ENCODE measurements at regions not wholly inside any gene's neighbourhood (a gene's known extent, or its start where the extent isn't known, plus 50 kb on each side); places are given as distances from the start of the nearest gene placed in this dataset.

DNA sequence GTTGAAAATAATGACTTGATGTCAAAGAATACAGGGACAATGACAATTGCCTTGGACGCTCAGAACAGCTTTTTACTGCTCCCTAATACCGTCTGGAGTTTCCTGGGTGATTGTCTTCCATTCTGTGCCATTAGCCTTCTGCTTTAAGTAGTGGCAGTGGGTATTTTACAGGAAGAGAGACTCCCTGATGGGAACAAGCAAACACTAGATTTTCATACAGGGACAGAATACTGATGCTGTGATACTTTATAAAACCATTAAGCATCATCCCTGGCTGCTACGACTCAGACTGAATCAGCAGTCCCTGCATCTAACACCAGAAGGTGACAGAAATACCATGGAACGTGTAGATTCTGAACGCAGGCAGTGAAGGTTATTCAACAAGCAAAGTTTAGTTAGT is 635.4 kb upstream of the GOT2 start:
- Mint-ChIP-seq H3K4me1 (no peaks in the 10 kb centered on the region), H3K9me3 (no peaks in the 10 kb centered on the region), H3K27ac (no peak overlapping the region), H3K36me3 (no peaks in the 10 kb centered on the region), H3K4me3 (no peak overlapping the region), H3K27me3 (ENCODE audit: low read depth) (peaks cover 16% of the 10 kb centered on the region)
- TF ChIP-seq CTCF (IDR thresholded peaks at IDR 0.05; ENCODE audit: unreplicated experiment): no peak
- DNase-seq (ENCODE audit: low spot score in 2 of 2, unreplicated experiment in 2 of 2): no peak

- no peak overlapping the region for H3K4me3 Mint-ChIP-seq
- H3K27ac Mint-ChIP-seq: no peak overlapping the region
- peaks cover 16% of the 10 kb centered on the region for H3K27me3 Mint-ChIP-seq (ENCODE audit: low read depth)
- H3K9me3 Mint-ChIP-seq: no peaks in the 10 kb centered on the region
- no peaks in the 10 kb centered on the region for H3K36me3 Mint-ChIP-seq
- no peaks in the 10 kb centered on the region for H3K4me1 Mint-ChIP-seq
- TF ChIP-seq CTCF (IDR thresholded peaks at IDR 0.05; ENCODE audit: unreplicated experiment): no peak
- no peak for DNase-seq (ENCODE audit: low spot score in 2 of 2, unreplicated experiment in 2 of 2)
These were observed 634.5 kb upstream of the GOT2 start for GRCh38 chr16:59368586-59368985.

- H3K4me3 Mint-ChIP-seq: no peak overlapping the region
- DNase-seq (ENCODE audit: low spot score in 2 of 2, unreplicated experiment in 2 of 2): no peak
- no peaks in the 10 kb centered on the region for H3K27me3 Mint-ChIP-seq (ENCODE audit: low read depth)
- no peak for TF ChIP-seq CTCF (IDR thresholded peaks at IDR 0.05; ENCODE audit: unreplicated experiment)
- no peaks in the 10 kb centered on the region for H3K36me3 Mint-ChIP-seq
- peaks cover 5% of the 10 kb centered on the region for H3K9me3 Mint-ChIP-seq
- no peaks in the 10 kb centered on the region for H3K4me1 Mint-ChIP-seq
- no peak overlapping the region for H3K27ac Mint-ChIP-seq
These were observed 622.6 kb upstream of the GOT2 start for GRCh38 chr16:59356709-59357108.

DNA sequence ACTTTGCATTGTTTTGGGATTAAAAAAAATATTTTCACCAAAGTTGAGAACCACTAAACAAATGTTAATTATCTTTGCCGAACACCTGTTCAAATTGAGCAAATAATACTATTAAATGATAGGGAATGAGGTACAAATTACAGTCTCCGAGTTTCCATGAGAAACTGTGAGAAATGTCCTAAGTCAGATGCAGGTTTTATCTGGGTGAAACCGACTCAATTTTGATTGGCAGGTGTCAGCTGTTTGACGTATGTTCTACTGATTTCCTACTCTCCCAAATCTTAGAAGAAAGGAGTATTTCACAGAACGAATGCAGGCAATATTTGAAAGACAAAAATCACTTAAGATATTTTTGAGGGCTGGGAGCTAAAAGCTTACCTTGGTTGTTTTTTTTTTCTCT is 622.0 kb upstream of the GOT2 start:
- Mint-ChIP-seq H3K36me3 (no peaks in the 10 kb centered on the region), H3K4me3 (no peak overlapping the region), H3K27me3 (ENCODE audit: low read depth) (no peaks in the 10 kb centered on the region), H3K27ac (no peak overlapping the region), H3K4me1 (no peaks in the 10 kb centered on the region), H3K9me3 (no peaks in the 10 kb centered on the region)
- TF ChIP-seq CTCF (IDR thresholded peaks at IDR 0.05; ENCODE audit: unreplicated experiment): no peak
- DNase-seq (ENCODE audit: low spot score in 2 of 2, unreplicated experiment in 2 of 2): no peak

GRCh38 chr16:59355704-59356103 is 621.6 kb upstream of the GOT2 start:
- DNase-seq (ENCODE audit: low spot score in 2 of 2, unreplicated experiment in 2 of 2): no peak
- no peaks in the 10 kb centered on the region for H3K9me3 Mint-ChIP-seq
- no peak for TF ChIP-seq CTCF (IDR thresholded peaks at IDR 0.05; ENCODE audit: unreplicated experiment)
- H3K27me3 Mint-ChIP-seq (ENCODE audit: low read depth): no peaks in the 10 kb centered on the region
- H3K27ac Mint-ChIP-seq: no peak overlapping the region
- no peaks in the 10 kb centered on the region for H3K36me3 Mint-ChIP-seq
- no peak overlapping the region for H3K4me3 Mint-ChIP-seq
- H3K4me1 Mint-ChIP-seq: no peaks in the 10 kb centered on the region

GRCh38 chr16:59351305-59351903 is 617.3 kb upstream of the GOT2 start:
- DNase-seq (ENCODE audit: low spot score in 2 of 2, unreplicated experiment in 2 of 2): no peak
- TF ChIP-seq CTCF (IDR thresholded peaks at IDR 0.05; ENCODE audit: unreplicated experiment): no peak
- Mint-ChIP-seq H3K4me3 (no peak overlapping the region), H3K9me3 (no peaks in the 10 kb centered on the region), H3K4me1 (no peaks in the 10 kb centered on the region), H3K36me3 (no peaks in the 10 kb centered on the region), H3K27me3 (ENCODE audit: low read depth) (no peaks in the 10 kb centered on the region), H3K27ac (no peak overlapping the region)
